Fibroblast of skin of abdomen (primary cell): ENCODE measurements at regions not wholly inside any gene's neighbourhood (a gene's known extent, or its start where the extent isn't known, plus 50 kb on each side); places are given as distances from the start of the nearest gene placed in this dataset.
"Not testable (repeated sequence)": the region's sequence is repeated elsewhere in the genome, so short reads cannot be mapped to it uniquely, and the experiment has no call there.

ENCODE experiments used
- DNase-seq: peaks from one replicate; pipeline ENCODE4 v3.0.0-alpha.2; 2013

- DNase-seq = no peak
Measured at GRCh38 chr3:186453531-186453930, 90.6 kb downstream of the CRYGS start.

- DNase-seq = peak; percentile 66
Measured at GRCh38 chr3:186452517-186452916, 90.5 kb upstream of the DGKG start.

GRCh38 chr3:186451371-186451770 is 89.3 kb upstream of the DGKG start:
- DNase-seq = no peak

- no peak for DNase-seq
Measured at GRCh38 chr3:186444974-186445373, 82.9 kb upstream of the DGKG start.

GRCh38 chr3:186444288-186444687 is 82.3 kb upstream of the DGKG start:
- DNase-seq = no peak

- DNase-seq = not testable (repeated sequence)
Measured at GRCh38 chr3:186442979-186443378, 80.9 kb upstream of the DGKG start.

DNA sequence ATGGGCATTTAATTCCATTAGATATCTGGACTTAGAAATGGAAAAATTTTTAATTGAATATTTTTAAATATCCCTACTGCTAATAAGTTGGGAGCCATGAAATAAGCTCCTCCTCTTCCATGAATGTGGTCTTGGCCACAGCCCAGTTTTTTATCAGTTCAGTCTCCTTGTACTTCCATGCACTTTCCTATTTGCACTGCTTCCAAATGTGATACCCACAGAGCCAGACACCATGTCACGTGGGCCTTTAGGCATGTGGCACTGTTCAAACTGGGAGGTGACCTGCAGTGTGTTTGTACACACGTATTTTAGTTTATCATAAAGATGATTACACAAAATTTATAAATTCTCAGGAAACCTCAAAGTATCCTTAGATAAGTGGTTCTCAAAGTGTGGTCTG is 80.1 kb upstream of the DGKG start:
- no peak for DNase-seq

GRCh38 chr3:186440891-186441290 is 78.9 kb upstream of the DGKG start:
- no peak for DNase-seq

DNA sequence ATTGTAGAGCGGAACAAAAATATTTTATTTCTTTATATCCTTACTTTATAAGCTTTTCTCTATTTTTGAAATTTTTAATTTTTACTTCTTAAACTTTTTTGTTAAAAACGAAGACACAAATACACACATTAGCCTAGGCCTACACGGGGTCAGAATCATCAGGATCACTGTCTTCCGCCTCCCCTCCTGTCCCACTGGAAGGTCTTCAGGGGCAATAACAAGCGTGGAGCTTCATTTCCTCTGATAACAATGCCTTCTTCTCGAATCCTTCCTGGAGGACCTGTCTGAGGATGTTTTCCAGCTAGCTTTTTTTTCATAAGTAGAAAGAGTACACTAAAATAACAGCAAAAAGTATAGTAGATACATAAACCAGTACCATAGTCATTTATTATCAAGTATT is 77.7 kb upstream of the DGKG start:
- DNase-seq = no peak

GRCh38 chr3:186435332-186435731 is 73.3 kb upstream of the DGKG start:
- DNase-seq = not testable (repeated sequence)

- no peak for DNase-seq
Measured at GRCh38 chr3:186432944-186433732, 71.1 kb upstream of the DGKG start.

- no peak for DNase-seq
Measured at GRCh38 chr3:186432189-186432588, 70.2 kb upstream of the DGKG start.

DNA sequence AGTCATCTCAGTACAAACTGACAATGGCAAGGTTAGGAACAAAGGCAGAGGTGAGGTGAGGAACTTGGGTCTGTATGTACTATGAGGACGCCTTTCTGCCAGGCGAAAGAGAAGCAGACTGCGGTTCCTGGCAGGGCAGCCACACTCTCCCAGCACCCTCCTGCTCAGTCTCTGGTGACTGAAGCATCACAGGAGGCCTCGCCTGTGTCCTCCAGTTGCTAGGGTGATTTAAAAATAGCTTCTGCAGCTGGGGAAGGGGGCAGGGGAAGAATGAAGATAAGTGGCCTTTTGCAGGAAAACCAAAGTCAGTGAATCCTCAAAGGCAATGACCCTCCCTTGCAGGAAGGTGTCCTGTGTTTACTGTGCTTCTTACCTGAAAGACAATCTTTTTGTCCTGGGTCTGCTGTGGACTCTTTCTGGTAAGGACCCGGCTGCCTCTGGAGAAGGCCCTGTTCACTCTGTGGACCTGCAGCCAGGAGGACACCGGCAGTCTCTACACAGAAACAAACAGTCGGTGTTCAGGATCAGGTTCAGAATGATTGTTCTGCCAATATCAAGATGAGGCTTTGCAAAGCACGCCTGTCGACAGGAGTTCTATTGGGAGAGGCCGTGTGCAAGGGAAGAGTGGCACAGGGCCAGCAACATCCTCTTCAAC is 65.7 kb upstream of the DGKG start:
- DNase-seq = peak; percentile 35

DNA sequence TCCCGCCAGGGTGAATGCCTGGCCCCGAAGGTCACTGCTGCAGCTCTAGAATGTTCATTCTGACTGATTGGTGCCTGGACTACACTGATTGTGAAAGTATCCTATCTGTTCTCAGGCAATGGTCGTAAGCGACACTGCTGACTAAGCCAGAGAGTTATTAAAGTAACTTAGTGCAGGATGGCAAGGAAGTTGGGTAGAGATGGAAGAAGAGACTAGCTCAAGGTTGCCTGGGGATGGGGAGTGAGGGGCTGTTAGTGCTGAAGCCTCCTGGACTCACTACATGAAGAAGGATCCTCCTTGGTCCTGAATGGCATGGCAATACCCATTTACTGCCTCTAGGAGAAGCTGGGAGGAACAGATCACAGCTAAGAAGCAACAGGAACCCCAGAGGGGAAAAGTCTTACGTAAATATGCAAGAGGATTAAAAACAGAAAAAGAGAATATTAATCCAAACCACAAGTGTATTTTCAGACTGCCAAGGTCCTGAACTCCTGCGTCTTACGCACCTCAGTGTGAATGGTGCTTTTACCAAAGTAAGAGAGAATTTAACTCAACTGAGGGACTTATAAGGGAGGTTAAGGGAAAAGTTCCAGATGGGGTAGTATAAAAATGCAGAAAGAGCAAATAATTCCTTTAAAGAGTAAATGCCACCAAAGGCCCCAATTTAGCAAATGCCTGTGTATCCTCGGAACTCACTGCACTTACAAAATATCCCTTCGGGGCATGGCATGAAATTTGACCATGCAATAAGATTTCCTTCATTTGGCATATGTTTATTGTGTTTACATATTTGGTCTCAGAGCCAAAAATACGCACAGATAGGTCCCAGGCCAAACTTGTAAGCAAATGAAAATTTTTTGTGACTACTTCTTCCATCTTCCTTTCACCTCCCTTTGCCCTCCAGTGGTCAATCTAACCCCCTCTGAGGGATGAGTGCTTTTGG is 64.0 kb upstream of the DGKG start:
- DNase-seq = peak; percentile 65

DNA sequence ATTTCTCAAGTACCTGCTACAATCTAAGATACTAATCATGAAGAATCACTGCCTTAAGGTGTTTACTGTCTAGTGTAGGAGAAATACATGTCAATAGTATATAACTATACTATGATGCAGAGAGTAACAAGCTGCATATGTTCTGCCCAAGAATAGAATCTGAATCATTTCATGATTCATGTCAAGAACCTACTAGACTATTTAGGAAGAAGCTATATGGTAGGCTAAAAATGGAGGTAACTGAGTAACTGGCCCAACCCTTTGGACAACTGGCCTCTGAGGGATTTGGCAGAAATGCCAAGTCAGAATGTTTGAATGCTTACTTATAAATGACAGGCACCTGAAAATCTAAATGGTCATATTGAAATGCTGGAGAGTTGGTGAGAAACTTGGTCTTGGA is 59.9 kb upstream of the DGKG start:
- DNase-seq = no peak

- peak; percentile 46 for DNase-seq
Measured at GRCh38 chr3:186418671-186419145, 56.7 kb upstream of the DGKG start.

GRCh38 chr3:186417791-186418190 is 55.8 kb upstream of the DGKG start:
- peak; percentile 94 for DNase-seq

DNA sequence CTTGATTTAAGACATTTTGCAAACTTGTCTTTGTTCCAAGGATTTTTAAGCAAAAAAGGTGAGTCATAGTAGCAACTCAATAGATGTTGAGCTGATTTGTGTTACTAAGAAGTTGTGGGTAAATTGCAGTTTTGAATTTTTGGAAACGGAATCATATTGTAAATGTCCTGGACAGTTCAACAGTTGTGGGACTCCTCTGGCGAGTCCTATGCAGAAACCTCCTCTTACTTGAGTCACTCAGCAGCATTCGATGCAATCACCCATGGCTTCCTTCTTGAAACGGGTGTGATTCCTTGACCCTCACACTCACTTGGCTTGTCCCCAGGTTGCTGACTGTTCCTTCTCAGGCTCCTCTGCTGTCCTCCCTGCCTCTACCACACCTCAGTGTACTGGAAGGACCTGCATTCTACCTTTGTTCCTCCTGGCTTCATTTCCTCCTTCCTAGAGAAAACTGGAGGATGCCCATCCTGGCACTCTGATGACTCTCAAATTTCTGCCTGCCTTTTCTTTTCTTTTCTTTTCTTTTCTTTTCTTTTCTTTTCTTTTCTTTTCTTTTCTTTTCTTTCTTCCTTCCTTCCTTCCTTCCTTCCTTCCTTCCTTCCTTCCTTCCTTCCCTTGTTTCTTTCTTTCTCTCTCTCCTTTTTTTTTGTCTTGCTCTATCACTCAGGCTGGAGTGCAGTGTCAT is 52.8 kb upstream of the DGKG start:
- peak; percentile 94 for DNase-seq

GRCh38 chr3:186413615-186414415 is 51.8 kb upstream of the DGKG start:
- DNase-seq = no peak

DNA sequence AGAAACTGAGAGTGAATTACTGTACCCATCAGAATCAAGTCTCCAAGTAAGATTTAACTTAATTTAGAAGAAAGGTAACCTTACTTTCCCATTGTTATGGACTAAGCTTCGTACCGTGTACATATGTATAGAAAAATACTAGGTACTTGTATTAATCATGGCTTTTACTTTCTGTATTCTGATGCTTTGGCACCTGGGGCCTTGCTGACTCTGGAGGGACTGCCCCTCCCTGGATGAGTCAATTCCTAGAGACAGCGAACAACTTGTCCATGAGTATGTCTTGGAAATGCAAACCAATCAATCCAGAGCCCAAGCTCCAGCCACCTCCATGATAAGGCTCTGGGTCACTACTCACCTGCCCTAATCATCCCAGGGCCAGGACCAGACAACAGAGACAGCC is 50.0 kb upstream of the DGKG start:
- no peak for DNase-seq
